ENCODE measurements at regions not wholly inside any gene's neighbourhood (a gene's known extent, or its start where the extent isn't known, plus 50 kb on each side); places are given as distances from the start of the nearest gene placed in this dataset.

DNA sequence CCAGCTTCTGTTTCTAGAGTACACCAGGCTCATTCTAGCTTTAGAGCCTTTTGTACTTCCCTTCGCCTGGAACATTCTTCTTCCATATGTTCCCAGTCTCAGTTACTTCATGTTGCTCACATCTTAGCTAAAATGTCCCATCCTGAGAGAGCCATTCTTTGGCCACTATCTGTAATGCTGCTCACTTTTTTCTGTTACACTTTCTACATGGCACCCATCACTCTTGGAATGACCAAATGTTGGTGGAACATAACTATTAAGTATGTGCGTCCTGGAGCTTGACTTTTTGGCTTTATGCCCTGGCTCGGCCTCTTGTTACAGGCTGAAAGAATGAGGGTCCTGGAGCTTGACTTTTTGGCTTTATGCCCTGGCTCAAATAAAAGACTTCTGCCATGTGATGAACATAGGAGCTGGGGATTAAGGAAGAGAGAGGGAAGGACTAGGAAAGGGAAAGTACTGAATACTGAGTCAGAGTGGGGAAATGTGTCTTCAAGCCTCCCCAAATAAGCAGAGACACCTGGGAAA is 442.9 kb upstream of the ATP2B1 start:
- TF ChIP-seq, protein P1, sequence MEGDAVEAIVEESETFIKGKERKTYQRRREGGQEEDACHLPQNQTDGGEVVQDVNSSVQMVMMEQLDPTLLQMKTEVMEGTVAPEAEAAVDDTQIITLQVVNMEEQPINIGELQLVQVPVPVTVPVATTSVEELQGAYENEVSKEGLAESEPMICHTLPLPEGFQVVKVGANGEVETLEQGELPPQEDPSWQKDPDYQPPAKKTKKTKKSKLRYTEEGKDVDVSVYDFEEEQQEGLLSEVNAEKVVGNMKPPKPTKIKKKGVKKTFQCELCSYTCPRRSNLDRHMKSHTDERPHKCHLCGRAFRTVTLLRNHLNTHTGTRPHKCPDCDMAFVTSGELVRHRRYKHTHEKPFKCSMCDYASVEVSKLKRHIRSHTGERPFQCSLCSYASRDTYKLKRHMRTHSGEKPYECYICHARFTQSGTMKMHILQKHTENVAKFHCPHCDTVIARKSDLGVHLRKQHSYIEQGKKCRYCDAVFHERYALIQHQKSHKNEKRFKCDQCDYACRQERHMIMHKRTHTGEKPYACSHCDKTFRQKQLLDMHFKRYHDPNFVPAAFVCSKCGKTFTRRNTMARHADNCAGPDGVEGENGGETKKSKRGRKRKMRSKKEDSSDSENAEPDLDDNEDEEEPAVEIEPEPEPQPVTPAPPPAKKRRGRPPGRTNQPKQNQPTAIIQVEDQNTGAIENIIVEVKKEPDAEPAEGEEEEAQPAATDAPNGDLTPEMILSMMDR (IDR thresholded peaks at IDR 0.05; ENCODE audit: insufficient read depth, low read length, poor library complexity, severe bottlenecking) = no peak
- Histone ChIP-seq H3K4me3 (replicated peaks; ENCODE audit: low read depth, low read length) (no peak overlapping the region), H3K27me3 (replicated peaks; ENCODE audit: control insufficient read depth, insufficient read depth, low read length) (no peaks in the 10 kb centered on the region), H3K36me3 (ENCODE audit: control insufficient read depth, insufficient read depth, low read length) (no peaks in the 10 kb centered on the region)
- DNase-seq (ENCODE audit: extremely low read depth, insufficient read length) = no peak

DNA sequence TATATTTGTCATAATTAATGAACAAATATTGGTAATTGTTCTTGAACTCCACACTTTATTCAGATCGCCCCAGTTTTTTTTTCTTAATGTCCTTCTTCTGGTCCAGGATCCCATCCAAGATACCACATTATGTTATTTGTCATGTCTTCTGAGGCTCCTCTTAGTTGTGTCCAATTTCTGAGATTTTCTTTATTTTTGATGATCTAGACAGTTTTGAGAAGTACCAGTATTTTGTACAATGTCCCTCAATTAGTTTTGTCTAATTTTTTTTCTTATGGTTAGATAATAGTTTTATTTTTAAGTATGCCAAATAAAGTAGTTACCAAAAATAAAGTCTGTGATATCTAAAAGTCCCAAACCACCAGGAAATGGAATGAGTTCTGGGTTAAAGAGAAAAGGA is 440.8 kb upstream of the ATP2B1 start:
- Histone ChIP-seq H3K36me3 (ENCODE audit: control insufficient read depth, insufficient read depth, low read length) (no peaks in the 10 kb centered on the region), H3K4me3 (replicated peaks; ENCODE audit: low read depth, low read length) (no peak overlapping the region), H3K27me3 (replicated peaks; ENCODE audit: control insufficient read depth, insufficient read depth, low read length) (no peaks in the 10 kb centered on the region)
- TF ChIP-seq, protein P1 (IDR thresholded peaks at IDR 0.05; ENCODE audit: insufficient read depth, low read length, poor library complexity, severe bottlenecking) = no peak
- no peak for DNase-seq (ENCODE audit: extremely low read depth, insufficient read length)

DNA sequence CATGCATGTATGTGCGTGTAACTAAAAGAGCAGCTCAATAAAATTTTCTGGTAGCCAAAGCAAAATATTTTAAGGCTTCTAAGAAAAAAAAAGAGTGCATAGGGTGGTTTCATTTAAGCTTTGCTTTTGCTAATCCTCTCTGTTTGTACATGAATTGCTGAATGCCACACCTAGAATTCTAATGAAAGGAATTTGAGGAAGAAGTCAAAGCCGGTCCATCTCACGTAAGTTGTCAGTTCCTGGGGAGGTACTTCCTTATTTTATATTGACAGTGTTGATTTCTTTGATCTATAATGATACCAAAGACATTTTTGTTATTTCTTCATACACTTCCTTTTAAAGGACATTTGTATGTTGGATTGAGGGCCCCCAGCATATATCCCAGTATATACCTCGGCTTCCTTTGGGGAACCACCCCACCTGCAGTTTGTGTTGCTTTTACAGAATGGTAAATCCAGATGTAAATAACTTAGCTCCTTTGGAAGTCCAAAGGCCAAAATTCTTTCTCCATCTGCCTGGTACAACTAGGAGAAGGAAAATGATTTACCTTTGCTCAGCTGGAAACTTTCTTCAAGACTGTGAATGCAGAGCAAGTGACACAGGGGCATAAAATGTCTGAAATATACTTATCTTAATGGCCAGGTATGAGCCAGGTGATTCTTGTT is 420.9 kb upstream of the ATP2B1 start:
- H3K27me3 ChIP-seq (replicated peaks; ENCODE audit: control insufficient read depth, insufficient read depth, low read length) = no peaks in the 10 kb centered on the region
- TF ChIP-seq, protein P1 (IDR thresholded peaks at IDR 0.05; ENCODE audit: insufficient read depth, low read length, poor library complexity, severe bottlenecking) = no peak
- no peak for DNase-seq (ENCODE audit: extremely low read depth, insufficient read length)
- no peak overlapping the region for H3K4me3 ChIP-seq (replicated peaks; ENCODE audit: low read depth, low read length)
- no peaks in the 10 kb centered on the region for H3K36me3 ChIP-seq (ENCODE audit: control insufficient read depth, insufficient read depth, low read length)

DNA sequence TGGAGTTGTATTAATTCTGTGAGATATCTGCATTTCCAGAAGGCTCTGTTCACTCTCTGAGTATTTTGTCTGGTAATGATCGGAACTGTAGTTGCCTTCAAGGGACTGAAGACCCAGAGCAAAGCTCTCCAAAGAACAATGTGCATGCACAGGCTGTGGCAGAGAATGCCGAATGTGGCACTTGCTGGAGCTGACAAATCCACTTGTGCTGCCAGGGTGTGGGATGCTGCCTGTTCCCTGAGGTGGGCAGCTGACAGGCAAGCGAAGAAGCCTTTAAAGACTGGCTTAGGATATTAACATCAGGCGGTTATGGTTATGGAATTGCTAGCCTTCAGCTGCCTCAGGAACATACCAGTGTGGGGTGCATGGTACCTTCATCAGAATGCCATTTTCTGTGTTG is 419.9 kb upstream of the ATP2B1 start:
- H3K4me3 ChIP-seq (replicated peaks; ENCODE audit: low read depth, low read length) = no peak overlapping the region
- no peaks in the 10 kb centered on the region for H3K27me3 ChIP-seq (replicated peaks; ENCODE audit: control insufficient read depth, insufficient read depth, low read length)
- no peaks in the 10 kb centered on the region for H3K36me3 ChIP-seq (ENCODE audit: control insufficient read depth, insufficient read depth, low read length)
- TF ChIP-seq, protein P1 (IDR thresholded peaks at IDR 0.05; ENCODE audit: insufficient read depth, low read length, poor library complexity, severe bottlenecking) = no peak
- no peak for DNase-seq (ENCODE audit: extremely low read depth, insufficient read length)

DNA sequence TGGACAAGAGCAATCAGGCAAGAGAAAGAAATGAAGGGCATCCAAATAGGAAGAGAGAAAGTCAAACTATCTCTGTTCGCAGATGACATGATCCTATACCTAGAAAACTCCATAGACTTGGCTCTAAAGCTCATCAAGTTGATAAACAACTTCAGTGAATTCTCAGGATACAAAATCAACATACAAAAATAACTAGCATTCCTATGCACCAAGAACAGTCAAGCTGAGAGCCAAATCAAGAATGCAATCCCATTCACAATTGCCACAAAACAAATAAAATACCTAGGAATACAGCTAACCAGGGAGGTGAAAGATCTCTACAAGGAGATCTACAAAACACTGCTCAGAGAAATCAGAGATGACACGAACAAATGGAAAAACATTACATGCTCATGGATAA is 417.5 kb upstream of the ATP2B1 start:
- no peak for DNase-seq (ENCODE audit: extremely low read depth, insufficient read length)
- H3K4me3 ChIP-seq (replicated peaks; ENCODE audit: low read depth, low read length) = no peak overlapping the region
- TF ChIP-seq, protein P1 (IDR thresholded peaks at IDR 0.05; ENCODE audit: insufficient read depth, low read length, poor library complexity, severe bottlenecking) = no peak
- no peaks in the 10 kb centered on the region for H3K36me3 ChIP-seq (ENCODE audit: control insufficient read depth, insufficient read depth, low read length)
- no peaks in the 10 kb centered on the region for H3K27me3 ChIP-seq (replicated peaks; ENCODE audit: control insufficient read depth, insufficient read depth, low read length)
